ENCODE measurements at regions not wholly inside any gene's neighbourhood (a gene's known extent, or its start where the extent isn't known, plus 50 kb on each side); places are given as distances from the start of the nearest gene placed in this dataset.

- TF ChIP-seq CTCF (IDR thresholded peaks at IDR 0.05; ENCODE audit: borderline replicate concordance): no peak
- Histone ChIP-seq H3K27ac (replicated peaks) (no peak overlapping the region), H3K9me3 (replicated peaks) (no peaks in the 10 kb centered on the region), H3K4me1 (peaks cover 3% of the 10 kb centered on the region), H3K27me3 (ENCODE audit: low read depth) (no peaks in the 10 kb centered on the region), H3K36me3 (no peaks in the 10 kb centered on the region), H3K4me3 (no peak overlapping the region)
- no peak for DNase-seq
- intact Hi-C loops (cut with micrococcal nuclease): no loop called here
These were observed 83.5 kb downstream of the SKA1 start for GRCh38 chr18:50458366-50458765.

DNA sequence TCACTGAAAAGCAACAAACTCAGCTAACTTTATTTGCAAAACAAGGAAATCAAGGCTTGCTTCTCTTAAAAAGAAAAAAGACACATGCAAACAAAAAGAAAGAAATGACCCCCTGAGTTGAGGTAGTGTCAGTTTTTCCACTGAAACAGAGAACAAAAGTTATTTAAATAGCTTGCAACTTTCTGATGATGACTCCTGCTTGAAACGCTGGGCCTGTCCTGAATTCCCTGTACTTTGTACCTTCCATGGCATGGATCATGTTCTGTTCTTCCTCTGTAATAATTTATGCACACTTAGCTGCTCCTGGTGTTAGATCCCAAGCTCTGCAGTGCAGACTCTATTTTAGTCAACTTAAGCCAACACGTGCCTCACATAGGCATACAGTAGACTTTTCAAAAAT is 84.0 kb downstream of the SKA1 start:
- no peak for DNase-seq
- Histone ChIP-seq H3K4me1 (peaks cover 3% of the 10 kb centered on the region), H3K4me3 (no peak overlapping the region), H3K9me3 (replicated peaks) (no peaks in the 10 kb centered on the region), H3K36me3 (no peaks in the 10 kb centered on the region), H3K27ac (replicated peaks) (no peak overlapping the region), H3K27me3 (ENCODE audit: low read depth) (no peaks in the 10 kb centered on the region)
- no peak for TF ChIP-seq CTCF (IDR thresholded peaks at IDR 0.05; ENCODE audit: borderline replicate concordance)
- intact Hi-C loops (cut with micrococcal nuclease): no loop called here

- intact Hi-C loops (cut with micrococcal nuclease): no loop called here
- DNase-seq: no peak
- TF ChIP-seq CTCF (IDR thresholded peaks at IDR 0.05; ENCODE audit: borderline replicate concordance): no peak
These were observed 85.2 kb downstream of the SKA1 start for GRCh38 chr18:50460062-50460461.

GRCh38 chr18:50460716-50461115 is 85.9 kb downstream of the SKA1 start:
- no peaks in the 10 kb centered on the region for H3K27me3 ChIP-seq (ENCODE audit: low read depth)
- H3K4me1 ChIP-seq: peaks cover 3% of the 10 kb centered on the region
- intact Hi-C loops (cut with micrococcal nuclease): no loop called here
- no peak for DNase-seq
- no peak for TF ChIP-seq CTCF (IDR thresholded peaks at IDR 0.05; ENCODE audit: borderline replicate concordance)
- H3K36me3 ChIP-seq: no peaks in the 10 kb centered on the region
- no peak overlapping the region for H3K27ac ChIP-seq (replicated peaks)
- no peaks in the 10 kb centered on the region for H3K9me3 ChIP-seq (replicated peaks)
- H3K4me3 ChIP-seq: no peak overlapping the region

More at GRCh38 chr18:50460062-50460461, 85.2 kb downstream of the SKA1 start:
- Histone ChIP-seq H3K27ac (replicated peaks) (no peak overlapping the region), H3K4me3 (no peak overlapping the region), H3K27me3 (ENCODE audit: low read depth) (no peaks in the 10 kb centered on the region), H3K36me3 (no peaks in the 10 kb centered on the region), H3K9me3 (replicated peaks) (no peaks in the 10 kb centered on the region), H3K4me1 (peaks cover 3% of the 10 kb centered on the region)

- no peak overlapping the region for H3K27ac ChIP-seq (replicated peaks)
- H3K9me3 ChIP-seq (replicated peaks): no peaks in the 10 kb centered on the region
- peaks cover 3% of the 10 kb centered on the region for H3K4me1 ChIP-seq
- intact Hi-C loops (cut with micrococcal nuclease): no loop called here
- H3K36me3 ChIP-seq: no peaks in the 10 kb centered on the region
- H3K4me3 ChIP-seq: no peak overlapping the region
- no peak for DNase-seq
- no peak for TF ChIP-seq CTCF (IDR thresholded peaks at IDR 0.05; ENCODE audit: borderline replicate concordance)
- no peaks in the 10 kb centered on the region for H3K27me3 ChIP-seq (ENCODE audit: low read depth)
These were observed 86.4 kb downstream of the SKA1 start for GRCh38 chr18:50461251-50461650.

Measured in left ventricle myocardium inferior (tissue), 1 donor.